Endothelial cell of umbilical vein (primary cell): ENCODE measurements at regions not wholly inside any gene's neighbourhood (a gene's known extent, or its start where the extent isn't known, plus 50 kb on each side); places are given as distances from the start of the nearest gene placed in this dataset.

Experiments
- BruUV-seq: library from RNA; stranded (reverse); fragments of 400-500 nt; replicated peaks from 2 replicates; lab custom pipeline; 2021; lab: Mats Ljungman, UMichigan
- CTCF ChIA-PET: fragments of 300-600, 350-600 bp; sonication (Branson Sonifier 250); formaldehyde crosslinking; loops from one replicate; lab custom pipeline; 2021; ENCODE audit warnings: antibody characterized with exemption, inconsistent platforms; lab: Charles Lee
- POLR2A ChIA-PET: fragments of 300-600, 350-600 bp; sonication (Branson Sonifier 250); formaldehyde crosslinking; loops from one replicate; lab custom pipeline; 2021; ENCODE audit warnings: antibody characterized with exemption, inconsistent platforms; lab: Charles Lee
- DNase-seq: peaks from one replicate; pipeline ENCODE4 v3.0.0-alpha.2; 2011; ENCODE audit warnings: low read depth, low spot score
- FAIRE-seq: peaks from 2 replicates; lab custom pipeline; 2011; peaks lifted over from hg19 to GRCh38; lab: Jason Lieb, UNC
- H2AFZ ChIP-seq: 2 replicates; pipeline ENCODE4 v1.6.0; 2012; ENCODE audit warnings: low read depth, low read length, control low read depth, inconsistent platforms
- H3K27ac ChIP-seq: 2 replicates; pipeline ENCODE4 v1.5.1; 2011; ENCODE audit warnings: low read depth, mild to moderate bottlenecking, control low read depth, low read length, moderate library complexity; ENCODE audit not compliant: insufficient read depth
- H3K27me3 ChIP-seq, 2 experiments: 2 replicates each; pipeline versions ENCODE4 v1.6.0 to v1.6.1; 2011; ENCODE audit warnings: low read length in 2 of 2, mixed read lengths in 1 of 2; ENCODE audit not compliant: control insufficient read depth in 2 of 2, insufficient read depth in 2 of 2
- H3K36me3 ChIP-seq, 2 experiments: 2 replicates in 1 of 2; 3 replicates in 1 of 2; pipeline ENCODE4 v1.5.1; 2011; ENCODE audit warnings: low read length in 2 of 2, mild to moderate bottlenecking in 1 of 2, moderate library complexity in 1 of 2; ENCODE audit not compliant: control insufficient read depth in 2 of 2, insufficient read depth in 2 of 2; ENCODE audit errors: extremely low read depth in 1 of 2
- H3K4me1 ChIP-seq: 3 replicates; pipeline ENCODE4 v1.5.1; 2011; ENCODE audit warnings: mild to moderate bottlenecking, low read length; ENCODE audit not compliant: control insufficient read depth, insufficient read depth; ENCODE audit errors: extremely low read depth
- H3K4me2 ChIP-seq: 2 replicates; pipeline ENCODE4 v1.6.1; 2011; ENCODE audit warnings: low read length, control low read depth, mixed read lengths; ENCODE audit not compliant: insufficient read depth
- H3K4me3 ChIP-seq, 3 experiments: fragments of 200-600 bp in 1 of 3; sonication (generic), shearing (Covaris generic) in 1 of 3; replicated peaks in 1 of 3; 2 replicates each; pipeline ENCODE4 v1.5.1; 2011 to 2016; ENCODE audit warnings: control low read depth in 3 of 3, low read length in 3 of 3, mild to moderate bottlenecking in 2 of 3, inconsistent platforms in 1 of 3, low read depth in 1 of 3, moderate library complexity in 1 of 3; ENCODE audit not compliant: insufficient read depth in 1 of 3
- H3K79me2 ChIP-seq: 2 replicates; pipeline ENCODE4 v1.6.0; 2012; ENCODE audit warnings: low read length, inconsistent platforms; ENCODE audit not compliant: control insufficient read depth, insufficient read depth
- H3K9ac ChIP-seq: replicated peaks from 2 replicates; pipeline ENCODE3; 2011; ENCODE audit warnings: low read length, control low read depth; ENCODE audit not compliant: insufficient read depth; ENCODE audit errors: extremely low read depth
- H3K9me1 ChIP-seq: replicated peaks from 3 replicates; pipeline ENCODE4 v1.6.0; 2011; ENCODE audit warnings: mild to moderate bottlenecking, low read length; ENCODE audit not compliant: control insufficient read depth, insufficient read depth; ENCODE audit errors: extremely low read depth
- H3K9me3 ChIP-seq: replicated peaks from 2 replicates; pipeline ENCODE4 v1.5.1; 2012; ENCODE audit warnings: low read length, inconsistent platforms; ENCODE audit not compliant: control insufficient read depth, insufficient read depth
- H4K20me1 ChIP-seq: replicated peaks from 2 replicates; pipeline ENCODE3; 2011; ENCODE audit warnings: mild to moderate bottlenecking, low read length; ENCODE audit not compliant: control insufficient read depth, insufficient read depth; ENCODE audit errors: extremely low read depth
- EZH2 ChIP-seq: IDR thresholded peaks from 2 replicates; pipeline ENCODE4 v1.6.1; 2012; ENCODE audit warnings: borderline replicate concordance, low read depth, mild to moderate bottlenecking, moderate library complexity, low read length, inconsistent platforms; ENCODE audit not compliant: severe bottlenecking
- FOS ChIP-seq: IDR thresholded peaks from 2 replicates; pipeline ENCODE4 v1.6.1; 2011; ENCODE audit warnings: mild to moderate bottlenecking, low read length, moderate library complexity, borderline replicate concordance; ENCODE audit not compliant: insufficient read depth
- GATA2 ChIP-seq: IDR thresholded peaks from 2 replicates; pipeline ENCODE4 v1.7.0; 2011; ENCODE audit warnings: low read depth, mild to moderate bottlenecking, moderate library complexity, mixed read lengths, low read length; ENCODE audit not compliant: insufficient read length, insufficient read depth
- JUN ChIP-seq: IDR thresholded peaks from 2 replicates; pipeline ENCODE4 v1.6.1; 2011; ENCODE audit warnings: borderline replicate concordance, low read depth; ENCODE audit not compliant: insufficient read length, insufficient read depth
- MYC ChIP-seq: IDR thresholded peaks from one replicate; pipeline ENCODE4 v1.6.1; 2011; ENCODE audit warnings: mild to moderate bottlenecking, low read depth, low read length
- POLR2A ChIP-seq: IDR thresholded peaks from 2 replicates; pipeline ENCODE4 v1.6.1; 2012; ENCODE audit warnings: low read depth, mild to moderate bottlenecking, control low read depth, low read length
- dilution Hi-C: fragments of 300-500 bp; cut with MboI; formaldehyde crosslinking; loops from one replicate; pipeline ENCODE4 v1.15.0; 2019; ENCODE audit warnings: low sequenced_read_pairs; ENCODE audit not compliant: extremely low pct_ligation_motif_present
- intact Hi-C: fragments of 100-400 bp; cut with micrococcal nuclease; formaldehyde crosslinking; loops from one replicate; pipeline ENCODE4 v1.10.0; 2022
- TF ChIP-seq, protein P1 (sequence below), 2 donors: IDR thresholded peaks; 1 replicate in 1 of 2; 2 replicates in 1 of 2; pipeline ENCODE4 v1.5.1; 2011; ENCODE audit warnings: low read length in 2 of 2, mild to moderate bottlenecking in 2 of 2, moderate library complexity in 2 of 2, control low read depth in 1 of 2, inconsistent platforms in 1 of 2, low read depth in 1 of 2; ENCODE audit not compliant: insufficient read depth in 1 of 2; ENCODE audit errors: extremely low read depth in 1 of 2
- TF ChIP-seq, protein P2 (sequence below): IDR thresholded peaks from 2 replicates; pipeline ENCODE4 v1.6.1; 2011; ENCODE audit not compliant: insufficient read depth, insufficient read length

DNA sequence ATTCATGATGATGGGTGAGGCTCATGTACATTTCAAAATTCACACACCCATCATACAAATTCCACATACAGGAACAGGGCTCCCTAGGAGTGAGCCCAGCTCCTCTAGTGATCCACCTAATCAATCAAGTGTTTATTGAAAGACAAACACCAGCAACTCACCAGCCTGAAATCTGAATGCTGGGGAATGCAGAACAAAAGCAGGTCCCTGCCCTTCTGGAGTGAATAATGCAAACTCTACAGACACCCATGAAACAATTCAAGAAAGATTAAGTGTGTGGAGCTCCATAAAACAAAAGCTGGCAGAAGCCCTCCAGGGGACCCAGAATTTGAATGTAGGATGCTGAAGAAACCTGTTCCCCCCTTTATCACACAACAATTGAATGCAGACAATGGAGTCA lies 396.7 kb upstream of the JARID2 start:
- dilution Hi-C loops (no loop called here), intact Hi-C loops (no loop called here)
- H3K79me2 ChIP-seq = no peaks in the 10 kb centered on the region
- FAIRE-seq (no peak), DNase-seq (no peak)
- no peak overlapping the region for H3K27ac ChIP-seq
- no peaks in the 10 kb centered on the region for H4K20me1 ChIP-seq
- no peaks in the 10 kb centered on the region for H3K36me3 ChIP-seq
- H3K27me3 ChIP-seq = no peaks in the 10 kb centered on the region
- POLR2A ChIA-PET = no interaction called here
- no TSS peak for BruUV-seq
- H3K9me1 ChIP-seq = no peaks in the 10 kb centered on the region
- H3K9ac ChIP-seq = no peak overlapping the region
- H3K4me2 ChIP-seq = no peak overlapping the region
- H3K4me3 ChIP-seq = no peak overlapping the region
- TF ChIP-seq FOS = no peak
- no peak for TF ChIP-seq EZH2
- no peak for TF ChIP-seq MYC
- no peak for TF ChIP-seq POLR2A
- no peak for TF ChIP-seq JUN
- TF ChIP-seq, protein P1, sequence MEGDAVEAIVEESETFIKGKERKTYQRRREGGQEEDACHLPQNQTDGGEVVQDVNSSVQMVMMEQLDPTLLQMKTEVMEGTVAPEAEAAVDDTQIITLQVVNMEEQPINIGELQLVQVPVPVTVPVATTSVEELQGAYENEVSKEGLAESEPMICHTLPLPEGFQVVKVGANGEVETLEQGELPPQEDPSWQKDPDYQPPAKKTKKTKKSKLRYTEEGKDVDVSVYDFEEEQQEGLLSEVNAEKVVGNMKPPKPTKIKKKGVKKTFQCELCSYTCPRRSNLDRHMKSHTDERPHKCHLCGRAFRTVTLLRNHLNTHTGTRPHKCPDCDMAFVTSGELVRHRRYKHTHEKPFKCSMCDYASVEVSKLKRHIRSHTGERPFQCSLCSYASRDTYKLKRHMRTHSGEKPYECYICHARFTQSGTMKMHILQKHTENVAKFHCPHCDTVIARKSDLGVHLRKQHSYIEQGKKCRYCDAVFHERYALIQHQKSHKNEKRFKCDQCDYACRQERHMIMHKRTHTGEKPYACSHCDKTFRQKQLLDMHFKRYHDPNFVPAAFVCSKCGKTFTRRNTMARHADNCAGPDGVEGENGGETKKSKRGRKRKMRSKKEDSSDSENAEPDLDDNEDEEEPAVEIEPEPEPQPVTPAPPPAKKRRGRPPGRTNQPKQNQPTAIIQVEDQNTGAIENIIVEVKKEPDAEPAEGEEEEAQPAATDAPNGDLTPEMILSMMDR (IDR thresholded peaks at IDR 0.05; ENCODE audit: extremely low read depth in 1 of 2, insufficient read depth in 1 of 2, low read depth in 1 of 2, low read length in 2 of 2) = no peak
- H2AFZ ChIP-seq = no peak overlapping the region
- H3K9me3 ChIP-seq = no peaks in the 10 kb centered on the region
- H3K4me1 ChIP-seq = no peaks in the 10 kb centered on the region
- CTCF ChIA-PET = no interaction called here

DNA sequence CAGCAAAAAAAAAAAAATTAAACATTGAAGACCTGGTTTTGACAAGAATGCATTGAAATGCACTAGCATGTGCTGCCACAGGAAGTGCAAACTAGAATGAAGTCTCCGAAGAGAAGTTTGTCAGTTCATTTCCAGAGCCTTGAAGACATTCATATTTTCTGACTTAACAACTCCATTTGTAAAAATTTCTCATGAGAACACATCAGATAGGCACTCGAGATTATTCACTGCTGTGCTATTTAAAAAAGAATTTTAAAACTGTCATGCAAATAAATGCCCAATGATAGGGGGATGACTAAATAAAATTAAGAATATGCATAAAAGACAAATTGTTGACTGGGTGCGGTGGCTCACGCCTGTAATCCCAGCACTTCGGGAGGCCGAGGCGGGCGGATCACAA lies 394.6 kb upstream of the JARID2 start:
- Histone ChIP-seq H3K79me2 (no peaks in the 10 kb centered on the region), H3K36me3 (no peaks in the 10 kb centered on the region), H3K9ac (no peak overlapping the region), H3K27ac (no peak overlapping the region), H4K20me1 (no peaks in the 10 kb centered on the region), H3K9me1 (no peaks in the 10 kb centered on the region), H3K4me3 (no peak overlapping the region), H3K9me3 (no peaks in the 10 kb centered on the region), H2AFZ (no peak overlapping the region), H3K27me3 (no peaks in the 10 kb centered on the region), H3K4me1 (no peaks in the 10 kb centered on the region), H3K4me2 (no peak overlapping the region)
- BruUV-seq = no TSS peak
- no peak for DNase-seq
- ChIA-PET CTCF (no interaction called here), POLR2A (no interaction called here)
- intact Hi-C loops = no loop called here
- FAIRE-seq = no peak
- dilution Hi-C loops = no loop called here
- TF ChIP-seq EZH2 (no peak), POLR2A (no peak), MYC (no peak), JUN (no peak), GATA2 (no peak)
- TF ChIP-seq, protein P2, sequence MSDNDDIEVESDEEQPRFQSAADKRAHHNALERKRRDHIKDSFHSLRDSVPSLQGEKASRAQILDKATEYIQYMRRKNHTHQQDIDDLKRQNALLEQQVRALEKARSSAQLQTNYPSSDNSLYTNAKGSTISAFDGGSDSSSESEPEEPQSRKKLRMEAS = no peak
